PC-9 (cell line): ENCODE measurements at regions not wholly inside any gene's neighbourhood (a gene's known extent, or its start where the extent isn't known, plus 50 kb on each side); places are given as distances from the start of the nearest gene placed in this dataset.
"Not testable (repeated sequence)": the region's sequence is repeated elsewhere in the genome, so short reads cannot be mapped to it uniquely, and the experiment has no call there.

ENCODE experiments used
- CTCF ChIP-seq: fragments of 200-600 bp; sonication (generic); conservative IDR thresholded peaks from 2 replicates; pipeline ENCODE4 v1.6.1; 2017; ENCODE audit warnings: mixed run types, antibody characterized with exemption, mild to moderate bottlenecking, moderate library complexity
- EZH2 ChIP-seq: fragments of 200-600 bp; sonication (generic); IDR thresholded peaks from 2 replicates; pipeline ENCODE4 v1.8.0; 2017; ENCODE audit warnings: antibody characterized with exemption, low read depth

- not testable (repeated sequence) for TF ChIP-seq CTCF, EZH2
Measured at GRCh38 chr16:21422824-21423223, 144.7 kb upstream of the CRYM start.
